H1 (cell line): ENCODE measurements at regions not wholly inside any gene's neighbourhood (a gene's known extent, or its start where the extent isn't known, plus 50 kb on each side); places are given as distances from the start of the nearest gene placed in this dataset.

Experiments
- CTCF ChIA-PET: fragments of 300-600 bp; sonication (Branson Sonifier 250); formaldehyde crosslinking; loops from one replicate; lab custom pipeline; 2021; ENCODE audit not compliant: partially characterized antibody; lab: Charles Lee
- POLR2A ChIA-PET: fragments of 300-600 bp; sonication (Branson Sonifier 250); formaldehyde crosslinking; loops from one replicate; lab custom pipeline; 2021; ENCODE audit warnings: inconsistent platforms; ENCODE audit not compliant: partially characterized antibody; lab: Charles Lee
- DNase-seq, 2 experiments: peaks; one replicate each; pipeline versions ENCODE4 v3.0.0 to v3.0.0-alpha.2; 2010 to 2022; ENCODE audit warnings: low spot score in 2 of 2, low read depth in 1 of 2, mixed read lengths in 1 of 2
- FAIRE-seq: peaks from 2 replicates; lab custom pipeline; 2011; peaks lifted over from hg19 to GRCh38; lab: Jason Lieb, UNC
- H2AFZ ChIP-seq: 2 replicates; pipeline ENCODE4 v1.8.1; 2012; ENCODE audit warnings: low read length, inconsistent platforms
- H2AK5ac ChIP-seq: 2 replicates; pipeline ENCODE4 v1.6.1; 2013; ENCODE audit warnings: low read depth, low read length
- H2BK120ac ChIP-seq: replicated peaks from 2 replicates; pipeline ENCODE3; 2013; ENCODE audit warnings: low read depth, low read length, inconsistent platforms
- H2BK12ac ChIP-seq: 2 replicates; pipeline ENCODE4 v1.6.1; 2013; ENCODE audit warnings: low read depth, low read length
- H2BK15ac ChIP-seq: 2 replicates; pipeline ENCODE4 v1.6.1; 2013; ENCODE audit warnings: low read length
- H2BK20ac ChIP-seq: 2 replicates; pipeline ENCODE4 v1.6.1; 2013; ENCODE audit warnings: low read length
- H2BK5ac ChIP-seq: 2 replicates; pipeline ENCODE4 v1.6.1; 2013; ENCODE audit warnings: low read depth, low read length
- H3K14ac ChIP-seq: 2 replicates; pipeline ENCODE4 v1.6.1; 2013; ENCODE audit warnings: inconsistent platforms; ENCODE audit not compliant: insufficient read length
- H3K18ac ChIP-seq: 2 replicates; pipeline ENCODE4 v1.6.1; 2013; ENCODE audit warnings: low read length; ENCODE audit errors: extremely low read depth
- H3K23ac ChIP-seq: 2 replicates; pipeline ENCODE4 v1.6.1; 2013; ENCODE audit warnings: inconsistent platforms; ENCODE audit not compliant: insufficient read length
- H3K23me2 ChIP-seq: 2 replicates; pipeline ENCODE4 v1.6.1; 2013; ENCODE audit warnings: low read depth, low read length
- H3K27ac ChIP-seq: 2 replicates; pipeline ENCODE4 v1.6.1; 2011; ENCODE audit warnings: low read depth, low read length, inconsistent platforms
- H3K27me3 ChIP-seq, 4 experiments: replicated peaks in 1 of 4; 1 replicate in 1 of 4; 2 replicates in 3 of 4; pipeline versions ENCODE4 v1.6.1 to v1.8.1; 2011 to 2013; ENCODE audit warnings: low read length in 3 of 4, mild to moderate bottlenecking in 3 of 4, inconsistent platforms in 2 of 4, mixed read lengths in 2 of 4, moderate library complexity in 1 of 4; ENCODE audit not compliant: control insufficient read depth in 3 of 4, insufficient read depth in 3 of 4; ENCODE audit errors: extremely low read depth in 1 of 4
- H3K36me3 ChIP-seq, 4 experiments: 2 replicates each; pipeline versions ENCODE4 v1.6.1 to v1.8.1; 2011 to 2013; ENCODE audit warnings: mild to moderate bottlenecking in 4 of 4, low read length in 3 of 4, moderate library complexity in 2 of 4, control low read depth in 1 of 4, inconsistent platforms in 1 of 4; ENCODE audit not compliant: insufficient read depth in 4 of 4, control insufficient read depth in 2 of 4
- H3K4ac ChIP-seq: replicated peaks from 2 replicates; pipeline ENCODE3; 2013; ENCODE audit warnings: low read length, low read depth, mixed read lengths, inconsistent platforms; ENCODE audit not compliant: insufficient read length
- H3K4me1 ChIP-seq, 4 experiments: replicated peaks in 1 of 4; 1 replicate in 1 of 4; 2 replicates in 3 of 4; pipeline versions ENCODE4 v1.6.1 to v1.8.1; 2011 to 2013; ENCODE audit warnings: low read length in 3 of 4, inconsistent platforms in 2 of 4, mixed read lengths in 1 of 4; ENCODE audit not compliant: insufficient read depth in 4 of 4, control insufficient read depth in 3 of 4
- H3K4me2 ChIP-seq, 2 experiments: 2 replicates each; pipeline versions ENCODE4 v1.6.1 to v1.8.1; 2011 to 2013; ENCODE audit warnings: low read depth in 2 of 2, low read length in 2 of 2, control low read depth in 1 of 2, inconsistent platforms in 1 of 2, mild to moderate bottlenecking in 1 of 2; ENCODE audit not compliant: insufficient read depth in 1 of 2
- H3K4me3 ChIP-seq, 4 experiments: fragments of 200-600, 300-600 bp in 1 of 4; sonication (generic), shearing (Covaris generic), sonication (Bioruptor Twin) in 1 of 4; 2 replicates each; pipeline versions ENCODE4 v1.5.1 to v1.8.1; 2011 to 2016; ENCODE audit warnings: low read length in 4 of 4, low read depth in 3 of 4, control low read depth in 2 of 4, inconsistent platforms in 2 of 4, mild to moderate bottlenecking in 2 of 4, mixed read lengths in 1 of 4, moderate library complexity in 1 of 4; ENCODE audit not compliant: insufficient read depth in 2 of 4; ENCODE audit errors: extremely low read depth in 1 of 4
- H3K56ac ChIP-seq: replicated peaks from 2 replicates; pipeline ENCODE3; 2013; ENCODE audit warnings: low read depth, mild to moderate bottlenecking, mixed read lengths, low read length, inconsistent platforms; ENCODE audit not compliant: insufficient read length
- H3K79me1 ChIP-seq: 2 replicates; pipeline ENCODE4 v1.6.1; 2013; ENCODE audit warnings: low read depth, low read length, control low read depth
- H3K79me2 ChIP-seq, 2 experiments: 2 replicates each; pipeline versions ENCODE4 v1.6.1 to v1.8.1; 2012 to 2013; ENCODE audit warnings: low read length in 2 of 2, mild to moderate bottlenecking in 2 of 2, inconsistent platforms in 1 of 2; ENCODE audit not compliant: insufficient read depth in 2 of 2, control insufficient read depth in 1 of 2
- H3K9ac ChIP-seq, 4 experiments: replicated peaks in 1 of 4; 1 replicate in 1 of 4; 2 replicates in 3 of 4; pipeline versions ENCODE4 v1.6.1 to v1.8.1; 2011 to 2013; ENCODE audit warnings: low read depth in 3 of 4, low read length in 3 of 4, control low read depth in 2 of 4, mild to moderate bottlenecking in 2 of 4, moderate library complexity in 2 of 4, inconsistent platforms in 1 of 4; ENCODE audit errors: extremely low read depth in 1 of 4
- H3K9me3 ChIP-seq, 2 experiments: 2 replicates each; pipeline versions ENCODE4 v1.6.1 to v1.8.1; 2012 to 2013; ENCODE audit warnings: mild to moderate bottlenecking in 2 of 2, moderate library complexity in 2 of 2, control low read depth in 1 of 2, inconsistent platforms in 1 of 2, low read depth in 1 of 2, low read length in 1 of 2, mixed read lengths in 1 of 2; ENCODE audit not compliant: insufficient read depth in 2 of 2
- H4K20me1 ChIP-seq, 2 experiments: replicated peaks in 1 of 2; 2 replicates each; pipeline versions ENCODE3 to v1.8.1; 2011 to 2013; ENCODE audit warnings: inconsistent platforms in 2 of 2, low read length in 2 of 2, mild to moderate bottlenecking in 1 of 2; ENCODE audit not compliant: insufficient read depth in 2 of 2, control insufficient read depth in 1 of 2
- H4K5ac ChIP-seq: 2 replicates; pipeline ENCODE4 v1.6.1; 2013; ENCODE audit warnings: low read length, low read depth, mixed read lengths, inconsistent platforms; ENCODE audit not compliant: insufficient read length
- H4K8ac ChIP-seq: 2 replicates; pipeline ENCODE4 v1.8.0; 2013; ENCODE audit warnings: mild to moderate bottlenecking, moderate library complexity, low read length, inconsistent platforms; ENCODE audit not compliant: insufficient read depth; ENCODE audit errors: extremely low read depth
- H4K91ac ChIP-seq: replicated peaks from 2 replicates; pipeline ENCODE3; 2013; ENCODE audit warnings: low read length, mixed read lengths, inconsistent platforms; ENCODE audit not compliant: insufficient read length
- ATF3 ChIP-seq: IDR thresholded peaks from 2 replicates; pipeline ENCODE4 v1.6.1; 2011; ENCODE audit warnings: low read depth, mild to moderate bottlenecking, low read length; ENCODE audit not compliant: insufficient read depth
- PHF8 ChIP-seq: fragments of 200-600 bp; sonication (generic); conservative IDR thresholded peaks from 2 replicates; pipeline ENCODE4 v1.7.1; 2012; ENCODE audit warnings: low read depth, mild to moderate bottlenecking, inconsistent platforms, low read length, moderate library complexity
- POLR2AphosphoS5 ChIP-seq: IDR thresholded peaks from 2 replicates; pipeline ENCODE4 v1.6.1; 2011; ENCODE audit warnings: low read depth, low read length
- RAD21 ChIP-seq, 2 experiments: IDR thresholded peaks in 1 of 2; conservative IDR thresholded peaks in 1 of 2; 2 replicates each; pipeline ENCODE4 v1.6.1; 2011; ENCODE audit warnings: low read depth in 2 of 2, low read length in 2 of 2, improper control_type of control experiment in 1 of 2, inconsistent platforms in 1 of 2, mild to moderate bottlenecking in 1 of 2, moderate library complexity in 1 of 2
- RNF2 ChIP-seq: fragments of 200-900, 300-1000 bp; sonication (generic); IDR thresholded peaks from 2 replicates; pipeline ENCODE4 v1.7.1; 2016; ENCODE audit warnings: borderline replicate concordance, low read depth, mild to moderate bottlenecking, antibody characterized with exemption, low read length; ENCODE audit not compliant: poor library complexity, severe bottlenecking; ENCODE audit errors: missing control alignments
- SAP30 ChIP-seq: fragments of 300-600 bp; sonication (generic); IDR thresholded peaks from 2 replicates; pipeline ENCODE4 v1.7.1; 2012; ENCODE audit warnings: low read length, moderate library complexity, mild to moderate bottlenecking, inconsistent platforms; ENCODE audit not compliant: insufficient read depth, insufficient replicate concordance
- WGBS, 2 experiments: shearing (Covaris generic) in 1 of 2; methylation state at CpG; one replicate each; pipeline versions ENCODE4 v1.1.6 to v1.1.7; 2013 to 2015; ENCODE audit warnings: low lambda C conversion rate in 2 of 2, mixed read lengths in 2 of 2, inconsistent platforms in 1 of 2, low coverage in 1 of 2, missing lambda C conversion rate in 1 of 2; ENCODE audit not compliant: insufficient replicate concordance in 2 of 2, insufficient coverage in 1 of 2, insufficient read length in 1 of 2; ENCODE audit errors: extremely low coverage in 1 of 2, missing lambda C conversion rate in 1 of 2; 5-methylcytosine and 5-hydroxymethylcytosine counted together

- Histone ChIP-seq H4K20me1 (no peaks in the 10 kb centered on the region), H4K8ac (no peak overlapping the region), H4K5ac (no peak overlapping the region), H2BK12ac (no peak overlapping the region), H3K27ac (no peak overlapping the region), H3K56ac (no peak overlapping the region), H3K9me3 (no peaks in the 10 kb centered on the region), H3K14ac (no peak overlapping the region), H2BK120ac (no peak overlapping the region), H3K4me2 (no peak overlapping the region), H2AFZ (no peak overlapping the region), H3K79me2 (no peaks in the 10 kb centered on the region), H2BK5ac (no peak overlapping the region), H2AK5ac (no peak overlapping the region), H3K9ac (no peak overlapping the region), H2BK15ac (no peak overlapping the region), H3K4me1 (no peaks in the 10 kb centered on the region), H3K27me3 (no peaks in the 10 kb centered on the region), H2BK20ac (no peak overlapping the region), H3K4me3 (no peak overlapping the region), H4K91ac (no peak overlapping the region), H3K36me3 (no peaks in the 10 kb centered on the region), H3K4ac (no peak overlapping the region), H3K23ac (no peak overlapping the region), H3K79me1 (no peaks in the 10 kb centered on the region), H3K23me2 (no peaks in the 10 kb centered on the region), H3K18ac (no peak overlapping the region)
- no peak for DNase-seq
- POLR2A ChIA-PET: no interaction called here
- CTCF ChIA-PET: interaction anchor here (1.1 kb wide), 1 partner anchor 172 kb away, joined by 3 read pairs; no protein-coding TSS in a partner anchor
- TF ChIP-seq RNF2: no peak
- TF ChIP-seq POLR2AphosphoS5: no peak
- TF ChIP-seq PHF8: no peak
- TF ChIP-seq RAD21 (IDR thresholded peaks at IDR 0.05 in 1 of 2, conservative IDR thresholded peaks at IDR 0.05 in 1 of 2; ENCODE audit: low read depth in 2 of 2, low read length in 2 of 2): no peak
- no peak for TF ChIP-seq ATF3
- no peak for TF ChIP-seq SAP30
- FAIRE-seq: no peak
- 89% methylated on average over 5 of the region's 5 CpGs; no CpG with 5 or more reads in 1 of the 2 experiments for WGBS, 2 experiments
Observed at GRCh38 chr2:118683460-118683859, 164.0 kb downstream of the EN1 start.
